ENCODE measurements at regions not wholly inside any gene's neighbourhood (a gene's known extent, or its start where the extent isn't known, plus 50 kb on each side); places are given as distances from the start of the nearest gene placed in this dataset.

DNA sequence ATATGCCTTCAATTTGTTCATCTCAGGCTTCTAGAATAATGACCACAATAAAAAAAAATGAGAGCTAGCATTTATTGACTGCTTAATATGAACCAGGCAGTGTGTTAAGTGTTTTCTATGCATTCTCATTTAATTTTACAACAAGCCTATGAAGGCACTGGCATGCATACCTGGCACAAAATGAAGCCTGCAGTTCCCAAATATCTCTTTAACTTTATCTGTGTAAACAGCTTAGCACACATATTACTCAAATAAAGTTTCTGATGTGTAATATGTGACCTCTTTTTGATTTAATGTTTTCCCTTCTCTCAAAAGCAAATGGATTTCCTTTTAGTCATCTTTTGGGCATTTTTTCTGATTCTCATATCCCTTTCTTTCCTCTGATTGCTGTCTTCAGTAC, 671.8 kb downstream of the PCDH7 start:
- intact Hi-C loops (cut with micrococcal nuclease; ENCODE audit: unreplicated experiment), result no loop called here
- peaks cover 10% of the 10 kb centered on the region for H3K9me3 Mint-ChIP-seq (ENCODE audit: low read depth, unreplicated experiment)
- H3K36me3 Mint-ChIP-seq (ENCODE audit: insufficient read depth, unreplicated experiment), result no peaks in the 10 kb centered on the region
- no peaks in the 10 kb centered on the region for H3K27me3 Mint-ChIP-seq (ENCODE audit: unreplicated experiment)
- H3K4me1 Mint-ChIP-seq (ENCODE audit: low read depth, unreplicated experiment), result no peaks in the 10 kb centered on the region
- DNase-seq, result no peak
- no peak overlapping the region for H3K27ac Mint-ChIP-seq (ENCODE audit: unreplicated experiment)
- BruUV-seq (replicated peaks), result no TSS peak
- no peak overlapping the region for H3K4me3 Mint-ChIP-seq (ENCODE audit: low read depth, unreplicated experiment)
- CTCF ChIA-PET, result no interaction called here
- TF ChIP-seq, protein P1, sequence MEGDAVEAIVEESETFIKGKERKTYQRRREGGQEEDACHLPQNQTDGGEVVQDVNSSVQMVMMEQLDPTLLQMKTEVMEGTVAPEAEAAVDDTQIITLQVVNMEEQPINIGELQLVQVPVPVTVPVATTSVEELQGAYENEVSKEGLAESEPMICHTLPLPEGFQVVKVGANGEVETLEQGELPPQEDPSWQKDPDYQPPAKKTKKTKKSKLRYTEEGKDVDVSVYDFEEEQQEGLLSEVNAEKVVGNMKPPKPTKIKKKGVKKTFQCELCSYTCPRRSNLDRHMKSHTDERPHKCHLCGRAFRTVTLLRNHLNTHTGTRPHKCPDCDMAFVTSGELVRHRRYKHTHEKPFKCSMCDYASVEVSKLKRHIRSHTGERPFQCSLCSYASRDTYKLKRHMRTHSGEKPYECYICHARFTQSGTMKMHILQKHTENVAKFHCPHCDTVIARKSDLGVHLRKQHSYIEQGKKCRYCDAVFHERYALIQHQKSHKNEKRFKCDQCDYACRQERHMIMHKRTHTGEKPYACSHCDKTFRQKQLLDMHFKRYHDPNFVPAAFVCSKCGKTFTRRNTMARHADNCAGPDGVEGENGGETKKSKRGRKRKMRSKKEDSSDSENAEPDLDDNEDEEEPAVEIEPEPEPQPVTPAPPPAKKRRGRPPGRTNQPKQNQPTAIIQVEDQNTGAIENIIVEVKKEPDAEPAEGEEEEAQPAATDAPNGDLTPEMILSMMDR (IDR thresholded peaks at IDR 0.05; ENCODE audit: unreplicated experiment), result no peak

DNA sequence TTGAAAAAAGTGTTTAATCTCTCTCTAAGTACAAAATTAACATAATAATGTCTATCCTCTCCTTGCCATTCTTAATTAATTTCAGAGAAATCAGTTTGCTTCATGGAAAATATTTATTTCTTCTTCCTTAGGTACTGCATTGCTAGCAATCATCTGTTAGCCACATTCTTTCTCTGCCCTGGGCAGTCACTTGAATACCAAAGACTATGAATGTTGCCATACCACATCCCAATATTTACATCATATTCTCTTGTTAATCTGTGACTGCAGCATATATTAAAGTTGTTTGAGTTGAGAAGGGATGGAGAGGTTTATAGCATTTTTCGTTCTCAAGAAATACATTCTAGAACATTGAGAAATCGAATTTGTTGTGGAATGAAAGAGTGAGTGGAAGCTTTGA, 672.8 kb downstream of the PCDH7 start:
- CTCF ChIA-PET, result no interaction called here
- no peak overlapping the region for H3K27ac Mint-ChIP-seq (ENCODE audit: unreplicated experiment)
- TF ChIP-seq, protein P1 (IDR thresholded peaks at IDR 0.05; ENCODE audit: unreplicated experiment), result no peak
- BruUV-seq (replicated peaks), result no TSS peak
- DNase-seq, result no peak
- intact Hi-C loops (cut with micrococcal nuclease; ENCODE audit: unreplicated experiment), result no loop called here
- no peak overlapping the region for H3K4me3 Mint-ChIP-seq (ENCODE audit: low read depth, unreplicated experiment)
- H3K27me3 Mint-ChIP-seq (ENCODE audit: unreplicated experiment), result no peaks in the 10 kb centered on the region
- H3K9me3 Mint-ChIP-seq (ENCODE audit: low read depth, unreplicated experiment), result peaks cover 10% of the 10 kb centered on the region
- no peaks in the 10 kb centered on the region for H3K36me3 Mint-ChIP-seq (ENCODE audit: insufficient read depth, unreplicated experiment)
- H3K4me1 Mint-ChIP-seq (ENCODE audit: low read depth, unreplicated experiment), result no peaks in the 10 kb centered on the region

DNA sequence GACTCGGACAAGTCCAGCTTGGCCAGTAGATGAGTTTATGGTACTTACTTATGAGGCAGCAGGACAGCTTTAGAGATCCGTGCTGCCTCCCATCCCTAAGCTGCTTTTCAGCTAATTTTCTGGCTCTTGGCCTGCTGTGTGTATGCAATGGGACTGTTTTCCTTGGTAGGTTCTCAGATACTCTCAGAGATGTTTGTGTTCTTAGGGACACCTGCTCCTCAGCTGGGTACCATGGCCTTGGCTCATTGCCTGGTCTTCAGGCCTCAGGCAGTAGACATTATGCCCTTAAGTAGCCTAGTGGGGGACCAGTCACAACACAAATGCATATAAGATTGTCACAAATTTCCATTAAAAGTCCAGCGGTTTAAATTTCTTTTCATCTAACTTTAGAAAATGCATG, 688.0 kb downstream of the PCDH7 start:
- Mint-ChIP-seq H3K4me3 (ENCODE audit: low read depth, unreplicated experiment) (no peak overlapping the region), H3K36me3 (ENCODE audit: insufficient read depth, unreplicated experiment) (no peaks in the 10 kb centered on the region), H3K27me3 (ENCODE audit: unreplicated experiment) (no peaks in the 10 kb centered on the region), H3K27ac (ENCODE audit: unreplicated experiment) (no peak overlapping the region), H3K9me3 (ENCODE audit: low read depth, unreplicated experiment) (peaks cover 4% of the 10 kb centered on the region), H3K4me1 (ENCODE audit: low read depth, unreplicated experiment) (no peaks in the 10 kb centered on the region)
- intact Hi-C loops (cut with micrococcal nuclease; ENCODE audit: unreplicated experiment), result no loop called here
- BruUV-seq (replicated peaks), result no TSS peak
- no peak for DNase-seq
- TF ChIP-seq, protein P1 (IDR thresholded peaks at IDR 0.05; ENCODE audit: unreplicated experiment), result no peak
- CTCF ChIA-PET, result no interaction called here

DNA sequence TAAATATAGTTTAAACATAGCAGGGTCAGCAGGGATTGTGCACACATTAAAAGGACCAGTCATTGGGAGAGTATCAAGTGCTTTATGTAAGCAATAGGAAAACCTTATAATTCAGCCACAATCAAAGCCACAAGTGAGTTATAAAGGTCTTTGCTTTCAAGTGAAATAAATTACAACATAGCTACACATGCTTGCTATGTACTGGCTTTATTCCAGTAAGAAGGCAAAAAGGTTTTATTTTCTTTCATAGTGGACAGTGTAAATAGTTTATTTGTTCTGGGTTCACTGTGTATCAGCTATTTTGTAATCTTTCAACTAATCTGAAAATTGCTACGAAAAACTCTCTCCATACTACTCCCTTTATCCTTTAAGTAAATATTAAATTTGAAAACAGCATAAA, 691.4 kb downstream of the PCDH7 start:
- Mint-ChIP-seq H3K4me1 (ENCODE audit: low read depth, unreplicated experiment) (no peaks in the 10 kb centered on the region), H3K36me3 (ENCODE audit: insufficient read depth, unreplicated experiment) (no peaks in the 10 kb centered on the region), H3K27ac (ENCODE audit: unreplicated experiment) (no peak overlapping the region), H3K9me3 (ENCODE audit: low read depth, unreplicated experiment) (peaks cover 3% of the 10 kb centered on the region), H3K4me3 (ENCODE audit: low read depth, unreplicated experiment) (no peak overlapping the region), H3K27me3 (ENCODE audit: unreplicated experiment) (no peaks in the 10 kb centered on the region)
- no TSS peak for BruUV-seq (replicated peaks)
- DNase-seq, result no peak
- CTCF ChIA-PET, result no interaction called here
- TF ChIP-seq, protein P1 (IDR thresholded peaks at IDR 0.05; ENCODE audit: unreplicated experiment), result no peak
- intact Hi-C loops (cut with micrococcal nuclease; ENCODE audit: unreplicated experiment), result no loop called here

DNA sequence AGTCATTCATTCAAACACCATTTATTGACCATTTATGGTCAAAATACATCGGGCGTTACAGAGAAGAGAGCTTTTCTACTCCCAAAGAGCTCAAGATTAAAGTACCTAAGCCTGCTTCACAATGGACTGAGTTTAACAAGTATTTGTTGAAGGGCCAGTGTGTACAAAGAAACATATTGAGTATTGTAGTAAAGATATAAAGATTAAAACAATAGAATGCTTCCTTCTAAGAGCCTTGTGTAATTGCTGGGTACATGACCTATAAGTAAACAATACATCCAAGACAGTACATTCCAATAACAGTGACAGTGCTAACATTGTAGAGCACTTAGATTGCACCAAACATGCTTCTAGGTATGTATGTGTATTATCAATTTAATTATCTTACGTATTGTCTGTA, 695.5 kb downstream of the PCDH7 start:
- intact Hi-C loops (cut with micrococcal nuclease; ENCODE audit: unreplicated experiment), result no loop called here
- H3K27ac Mint-ChIP-seq (ENCODE audit: unreplicated experiment), result no peak overlapping the region
- no peaks in the 10 kb centered on the region for H3K36me3 Mint-ChIP-seq (ENCODE audit: insufficient read depth, unreplicated experiment)
- CTCF ChIA-PET, result no interaction called here
- H3K9me3 Mint-ChIP-seq (ENCODE audit: low read depth, unreplicated experiment), result peaks cover 5% of the 10 kb centered on the region
- DNase-seq, result no peak
- H3K27me3 Mint-ChIP-seq (ENCODE audit: unreplicated experiment), result no peaks in the 10 kb centered on the region
- no peak overlapping the region for H3K4me3 Mint-ChIP-seq (ENCODE audit: low read depth, unreplicated experiment)
- TF ChIP-seq, protein P1 (IDR thresholded peaks at IDR 0.05; ENCODE audit: unreplicated experiment), result no peak
- no TSS peak for BruUV-seq (replicated peaks)
- no peaks in the 10 kb centered on the region for H3K4me1 Mint-ChIP-seq (ENCODE audit: low read depth, unreplicated experiment)

All from Calu3 (cell line).